Activated B cell treated with CpG ODN at 0.5 μM for 24 hours (primary cell): ENCODE measurements at regions not wholly inside any gene's neighbourhood (a gene's known extent, or its start where the extent isn't known, plus 50 kb on each side); places are given as distances from the start of the nearest gene placed in this dataset.
"Not testable (repeated sequence)": the region's sequence is repeated elsewhere in the genome, so short reads cannot be mapped to it uniquely, and the experiment has no call there.

Experiments used
- ATAC-seq: fragments of 200-7000 bp; cut with Tn5 transposase; one replicate; pipeline ENCODE4 v1.10.0; 2021; ENCODE audit warnings: low read depth, mild to moderate bottlenecking, moderate library complexity
- CTCF ChIA-PET: fragments of 350-600 bp; sonication (Branson Sonifier 250); formaldehyde crosslinking; loops from one replicate; lab custom pipeline; 2021; ENCODE audit warnings: antibody characterized with exemption; lab: Charles Lee
- POLR2A ChIA-PET: fragments of 350-600 bp; sonication (Branson Sonifier 250); formaldehyde crosslinking; loops from one replicate; lab custom pipeline; 2021; ENCODE audit warnings: antibody characterized with exemption; lab: Charles Lee
- DNase-seq: peaks from one replicate; pipeline ENCODE4 v3.0.0; 2022
- H3K27ac Mint-ChIP-seq: one replicate; pipeline ENCODE4 v1.8.0; 2020; ENCODE audit warnings: mixed read lengths
- H3K27me3 Mint-ChIP-seq: one replicate; pipeline ENCODE4 v1.8.0; 2021; ENCODE audit warnings: mixed read lengths
- H3K36me3 Mint-ChIP-seq: one replicate; pipeline ENCODE4 v1.8.0; 2021; ENCODE audit warnings: low read depth, mixed read lengths
- H3K4me1 Mint-ChIP-seq: one replicate; pipeline ENCODE4 v1.8.0; 2021; ENCODE audit warnings: mixed read lengths
- H3K4me3 Mint-ChIP-seq: one replicate; pipeline ENCODE4 v1.8.0; 2020; ENCODE audit warnings: mild to moderate bottlenecking, mixed read lengths
- H3K9me3 Mint-ChIP-seq: one replicate; pipeline ENCODE4 v1.8.0; 2020; ENCODE audit warnings: mixed read lengths
- intact Hi-C: fragments of 100-400 bp; cut with micrococcal nuclease; formaldehyde crosslinking; loops from one replicate; pipeline ENCODE4 v1.15.1; 2024
- TF ChIP-seq, protein P1 (sequence below): fragments of 200-600 bp; IDR thresholded peaks from one replicate; pipeline ENCODE4 v1.8.0; 2022; ENCODE audit warnings: antibody characterized with exemption, mild to moderate bottlenecking

DNA sequence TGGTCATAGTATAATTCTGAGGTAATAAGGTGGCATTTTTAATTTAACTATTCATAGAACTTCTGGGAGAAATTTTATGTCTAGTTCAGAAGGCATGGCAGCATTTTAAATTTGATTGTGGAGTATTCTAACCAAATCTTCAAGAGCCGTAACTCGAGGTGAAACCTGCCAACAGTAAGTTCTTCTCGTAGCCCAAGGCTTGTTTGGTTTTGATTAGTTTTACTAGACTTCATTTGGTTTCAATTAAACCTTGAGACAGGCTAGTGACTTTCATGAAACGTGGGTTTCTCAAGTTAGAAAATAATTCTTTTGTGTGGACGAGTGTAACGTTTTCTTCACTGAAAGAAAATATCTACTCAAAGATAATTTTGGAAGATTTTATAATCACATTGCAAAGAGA is 395.5 kb downstream of the USP25 start:
- Mint-ChIP-seq H3K27ac (no peak overlapping the region), H3K27me3 (no peaks in the 10 kb centered on the region), H3K4me3 (no peak overlapping the region)

DNA sequence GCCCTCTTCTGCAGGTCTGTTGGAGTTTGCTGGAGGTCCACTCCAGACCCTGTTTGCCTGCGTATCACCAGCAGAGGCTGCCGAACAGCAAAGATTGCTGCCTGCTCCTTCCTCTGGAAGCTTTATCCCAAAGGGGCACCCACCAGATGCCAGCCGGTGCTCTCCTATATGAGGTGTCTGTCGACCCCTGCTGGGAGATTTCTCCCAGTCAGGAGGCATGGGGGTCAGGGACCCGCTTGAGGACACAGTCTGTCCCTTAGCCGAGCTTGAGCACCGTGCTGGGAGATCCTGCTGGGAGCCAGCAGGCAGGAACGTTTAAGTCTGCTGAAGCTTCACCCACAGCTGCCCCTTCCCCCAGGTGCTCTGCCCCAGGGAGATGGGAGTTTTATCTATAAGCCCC is 402.7 kb downstream of the USP25 start:
- ATAC-seq, H3K4me1 Mint-ChIP-seq, intact Hi-C loops, CTCF ChIA-PET, H3K4me3 Mint-ChIP-seq, H3K27ac Mint-ChIP-seq, DNase-seq, POLR2A ChIA-PET, H3K27me3 Mint-ChIP-seq, H3K36me3 Mint-ChIP-seq: not testable (repeated sequence)
- peaks cover 13% of the 10 kb centered on the region for H3K9me3 Mint-ChIP-seq

More for the DNA sequence above, 395.5 kb downstream of the USP25 start:
- POLR2A ChIA-PET, result no interaction called here
- DNase-seq, result no peak
- intact Hi-C loops, result no loop called here
- CTCF ChIA-PET, result no interaction called here
- Mint-ChIP-seq H3K4me1 (no peaks in the 10 kb centered on the region), H3K9me3 (peaks cover 8% of the 10 kb centered on the region), H3K36me3 (no peaks in the 10 kb centered on the region)
- TF ChIP-seq, protein P1, sequence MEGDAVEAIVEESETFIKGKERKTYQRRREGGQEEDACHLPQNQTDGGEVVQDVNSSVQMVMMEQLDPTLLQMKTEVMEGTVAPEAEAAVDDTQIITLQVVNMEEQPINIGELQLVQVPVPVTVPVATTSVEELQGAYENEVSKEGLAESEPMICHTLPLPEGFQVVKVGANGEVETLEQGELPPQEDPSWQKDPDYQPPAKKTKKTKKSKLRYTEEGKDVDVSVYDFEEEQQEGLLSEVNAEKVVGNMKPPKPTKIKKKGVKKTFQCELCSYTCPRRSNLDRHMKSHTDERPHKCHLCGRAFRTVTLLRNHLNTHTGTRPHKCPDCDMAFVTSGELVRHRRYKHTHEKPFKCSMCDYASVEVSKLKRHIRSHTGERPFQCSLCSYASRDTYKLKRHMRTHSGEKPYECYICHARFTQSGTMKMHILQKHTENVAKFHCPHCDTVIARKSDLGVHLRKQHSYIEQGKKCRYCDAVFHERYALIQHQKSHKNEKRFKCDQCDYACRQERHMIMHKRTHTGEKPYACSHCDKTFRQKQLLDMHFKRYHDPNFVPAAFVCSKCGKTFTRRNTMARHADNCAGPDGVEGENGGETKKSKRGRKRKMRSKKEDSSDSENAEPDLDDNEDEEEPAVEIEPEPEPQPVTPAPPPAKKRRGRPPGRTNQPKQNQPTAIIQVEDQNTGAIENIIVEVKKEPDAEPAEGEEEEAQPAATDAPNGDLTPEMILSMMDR, result no peak
- no peak for ATAC-seq

DNA sequence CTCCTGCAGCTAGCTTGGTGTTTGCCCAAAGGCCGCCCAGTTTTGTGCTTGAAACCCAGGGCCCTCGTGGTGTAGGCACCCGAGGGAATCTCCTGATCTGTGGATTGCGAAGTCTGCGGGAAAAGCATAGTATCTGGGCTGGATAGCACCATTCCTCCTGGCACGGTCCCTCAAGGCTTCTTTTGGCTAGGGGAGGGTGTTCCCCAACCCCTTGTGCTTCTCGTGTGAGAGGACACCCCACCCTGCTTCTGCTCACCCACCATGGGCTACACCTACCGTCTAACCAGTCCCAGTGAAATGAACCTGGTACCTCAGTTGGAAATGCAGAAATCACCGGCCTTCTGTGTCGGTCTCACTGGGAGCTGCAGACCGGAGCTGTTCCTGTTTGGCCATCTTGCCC is 403.5 kb downstream of the USP25 start:
- Mint-ChIP-seq H3K36me3 (no peaks in the 10 kb centered on the region), H3K4me1 (no peaks in the 10 kb centered on the region), H3K27me3 (no peaks in the 10 kb centered on the region), H3K9me3 (peaks cover 13% of the 10 kb centered on the region), H3K27ac (no peak overlapping the region), H3K4me3 (no peak overlapping the region)
- intact Hi-C loops, result no loop called here
- POLR2A ChIA-PET, result no interaction called here
- TF ChIP-seq, protein P1, result no peak
- no peak for ATAC-seq
- DNase-seq, result no peak
- CTCF ChIA-PET, result no interaction called here

DNA sequence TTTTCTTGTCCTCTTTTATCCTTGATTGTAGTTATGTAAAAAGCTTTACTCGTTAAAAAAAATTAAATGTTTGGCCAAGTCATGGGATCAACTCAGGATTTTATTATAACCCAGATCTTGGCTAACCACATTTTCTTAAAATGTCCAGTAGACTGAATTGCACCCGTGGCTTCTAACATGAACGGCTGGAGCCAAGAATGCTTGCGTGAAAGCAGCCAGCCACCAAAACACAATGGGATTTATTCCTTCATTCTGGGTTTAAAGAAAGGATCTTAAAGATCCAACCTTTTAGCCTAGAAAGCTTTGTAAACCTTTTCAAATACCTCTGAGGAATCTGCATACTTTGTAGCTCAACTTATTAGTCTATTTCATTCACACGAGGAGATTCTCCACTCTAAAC is 404.4 kb downstream of the USP25 start:
- Mint-ChIP-seq H3K36me3 (no peaks in the 10 kb centered on the region), H3K27ac (no peak overlapping the region), H3K4me1 (no peaks in the 10 kb centered on the region), H3K4me3 (no peak overlapping the region), H3K27me3 (no peaks in the 10 kb centered on the region), H3K9me3 (peaks cover 13% of the 10 kb centered on the region)
- TF ChIP-seq, protein P1, result no peak
- ChIA-PET CTCF (no interaction called here), POLR2A (no interaction called here)
- ATAC-seq, result no peak
- no peak for DNase-seq
- intact Hi-C loops, result no loop called here

DNA sequence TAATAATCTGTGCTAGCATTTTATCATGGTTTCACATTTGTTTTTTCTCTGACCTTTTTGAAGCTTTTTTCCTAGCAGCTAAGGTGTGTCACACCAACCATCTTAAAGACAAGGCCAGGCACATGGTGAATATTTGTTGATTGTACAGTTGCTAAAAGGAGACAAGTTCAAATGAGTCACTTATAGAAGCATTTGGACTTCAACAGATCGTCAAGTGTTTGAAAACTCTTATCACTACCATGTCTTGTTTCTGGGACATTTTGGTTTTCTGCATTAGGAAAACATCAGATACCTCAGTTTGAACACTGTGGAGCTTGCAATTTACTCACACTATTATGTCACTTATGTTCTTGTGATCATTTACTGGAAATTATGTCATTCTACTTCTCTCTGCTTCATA is 407.3 kb downstream of the USP25 start:
- H3K36me3 Mint-ChIP-seq, result no peaks in the 10 kb centered on the region
- no peaks in the 10 kb centered on the region for H3K4me1 Mint-ChIP-seq
- no peak overlapping the region for H3K27ac Mint-ChIP-seq
- H3K9me3 Mint-ChIP-seq, result peaks cover 3% of the 10 kb centered on the region
- ChIA-PET CTCF (no interaction called here), POLR2A (no interaction called here)
- intact Hi-C loops, result no loop called here
- DNase-seq (no peak), ATAC-seq (no peak)
- no peak overlapping the region for H3K4me3 Mint-ChIP-seq
- H3K27me3 Mint-ChIP-seq, result no peaks in the 10 kb centered on the region
- TF ChIP-seq, protein P1, result no peak

DNA sequence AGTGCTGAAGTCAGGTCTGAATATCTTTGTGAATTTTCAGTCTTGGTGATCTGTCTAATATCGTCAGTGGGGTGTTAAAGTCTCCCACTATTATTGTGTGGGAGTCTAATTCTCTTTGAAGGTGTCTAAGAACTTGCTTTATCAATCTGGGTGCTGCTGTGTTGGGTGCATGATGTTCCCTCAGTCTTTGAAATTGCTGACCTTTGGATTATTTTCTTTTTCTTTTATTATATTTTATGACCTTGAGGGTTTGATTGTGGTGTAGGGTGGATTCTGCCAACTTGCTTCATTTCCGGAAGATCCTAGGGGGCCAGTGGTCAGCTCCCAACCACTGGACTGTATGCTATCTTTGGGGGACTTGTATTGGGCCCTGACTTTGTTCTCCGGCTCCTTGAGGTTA is 415.3 kb downstream of the USP25 start:
- Mint-ChIP-seq H3K27ac (no peak overlapping the region), H3K36me3 (no peaks in the 10 kb centered on the region), H3K27me3 (no peaks in the 10 kb centered on the region), H3K4me3 (no peak overlapping the region), H3K9me3 (peaks cover 4% of the 10 kb centered on the region), H3K4me1 (no peaks in the 10 kb centered on the region)
- CTCF ChIA-PET, result no interaction called here
- DNase-seq, result no peak
- TF ChIP-seq, protein P1, result no peak
- POLR2A ChIA-PET, result no interaction called here
- intact Hi-C loops, result no loop called here
- no peak for ATAC-seq
